HG03025 (cell line): ENCODE measurements at regions not wholly inside any gene's neighbourhood (a gene's known extent, or its start where the extent isn't known, plus 50 kb on each side); places are given as distances from the start of the nearest gene placed in this dataset.
A peak's percentile ranks its signal among the peaks of the same experiment; 100 is the strongest.
"Not testable (repeated sequence)": the region's sequence is repeated elsewhere in the genome, so short reads cannot be mapped to it uniquely, and the experiment has no call there.

Experiments used
- ATAC-seq: cut with Tn5 transposase; IDR thresholded peaks from one replicate; pipeline ENCODE4 v1.9.1; 2021; ENCODE audit warnings: mild to moderate bottlenecking, moderate library complexity; ENCODE audit not compliant: unreplicated experiment, low FRiP score

GRCh38 chr3:159732172-159733111 is 256.2 kb upstream of the IL12A start:
- no peak for ATAC-seq

- ATAC-seq: no peak
These were observed 255.3 kb upstream of the IL12A start for GRCh38 chr3:159733194-159733860.

- ATAC-seq: no peak
These were observed 254.0 kb upstream of the IL12A start for GRCh38 chr3:159734681-159735080.

GRCh38 chr3:159739166-159739565 is 249.5 kb upstream of the IL12A start:
- ATAC-seq: no peak

- no peak for ATAC-seq
These were observed 248.7 kb upstream of the IL12A start for GRCh38 chr3:159739969-159740368.

GRCh38 chr3:159741281-159741680 is 247.4 kb upstream of the IL12A start:
- ATAC-seq: no peak

- no peak for ATAC-seq
These were observed 240.2 kb upstream of the IL12A start for GRCh38 chr3:159748425-159748824.

- no peak for ATAC-seq
These were observed 239.2 kb upstream of the IL12A start for GRCh38 chr3:159749406-159749805.

- no peak for ATAC-seq
These were observed 237.5 kb upstream of the IL12A start for GRCh38 chr3:159751146-159751545.

- no peak for ATAC-seq
These were observed 236.9 kb upstream of the IL12A start for GRCh38 chr3:159751752-159752151.

- not testable (repeated sequence) for ATAC-seq
These were observed 232.1 kb upstream of the IL12A start for GRCh38 chr3:159756279-159757207.

- no peak for ATAC-seq
These were observed 231.1 kb upstream of the IL12A start for GRCh38 chr3:159757341-159758060.

- no peak for ATAC-seq
These were observed 228.6 kb upstream of the IL12A start for GRCh38 chr3:159760046-159760445.

GRCh38 chr3:159761369-159761768 is 227.3 kb upstream of the IL12A start:
- ATAC-seq: no peak

GRCh38 chr3:159761848-159762635 is 226.6 kb upstream of the IL12A start:
- no peak for ATAC-seq

GRCh38 chr3:159763011-159763601 is 225.5 kb upstream of the IL12A start:
- peak; percentile 15 for ATAC-seq

GRCh38 chr3:159763602-159764489 is 224.8 kb upstream of the IL12A start:
- ATAC-seq: peak; percentile 55

GRCh38 chr3:159764490-159765029 is 224.1 kb upstream of the IL12A start:
- ATAC-seq: no peak
